ENCODE measurements at regions not wholly inside any gene's neighbourhood (a gene's known extent, or its start where the extent isn't known, plus 50 kb on each side); places are given as distances from the start of the nearest gene placed in this dataset.

DNA sequence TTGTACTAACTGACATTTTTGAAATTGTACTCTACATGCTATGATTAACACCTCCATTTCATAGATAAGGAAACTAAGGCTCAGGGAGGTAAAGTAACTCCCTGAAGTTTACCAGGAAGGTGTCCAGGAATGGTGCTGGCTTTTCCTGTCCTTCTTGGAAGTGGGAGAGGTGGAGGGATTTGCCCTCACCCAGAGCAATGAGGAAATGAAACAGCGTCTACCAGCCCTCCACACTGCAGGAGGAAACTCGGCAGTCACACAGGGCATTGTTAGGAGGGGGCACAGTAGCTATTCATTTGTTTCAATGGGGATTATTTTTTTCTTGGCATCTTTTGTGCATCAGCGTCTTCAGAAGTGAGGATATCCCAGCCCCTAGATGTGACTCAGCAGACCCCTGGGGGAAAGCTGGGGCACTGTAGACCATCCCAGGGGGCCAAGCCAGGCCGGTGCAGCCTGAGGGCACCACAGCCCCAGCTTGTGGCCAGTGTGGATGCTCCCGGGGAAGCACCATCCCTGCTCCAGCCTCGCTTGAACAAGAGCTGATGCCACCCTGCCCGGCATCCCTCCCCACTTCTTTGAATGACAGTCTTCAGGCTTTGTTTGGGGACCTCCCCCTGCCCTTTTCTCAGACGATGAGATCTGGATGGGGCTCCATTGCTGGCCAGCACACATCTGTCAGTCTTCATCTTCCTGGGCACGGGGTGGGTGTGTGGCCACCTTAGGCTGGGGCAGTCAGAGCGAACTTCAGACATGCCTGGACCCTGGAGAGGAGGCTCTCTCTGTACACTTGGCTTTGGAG is 224.4 kb upstream of the PMEPA1 start:
- Mint-ChIP-seq H3K9me3 (ENCODE audit: unreplicated experiment) (no peaks in the 10 kb centered on the region), H3K27ac (ENCODE audit: unreplicated experiment) (no peak overlapping the region), H3K4me3 (ENCODE audit: unreplicated experiment) (no peak overlapping the region), H3K27me3 (ENCODE audit: unreplicated experiment) (peaks cover 8% of the 10 kb centered on the region), H3K4me1 (ENCODE audit: low read depth, unreplicated experiment) (peaks cover 4% of the 10 kb centered on the region), H3K36me3 (ENCODE audit: unreplicated experiment) (peaks cover 6% of the 10 kb centered on the region)
- DNase-seq = no peak
- TF ChIP-seq, protein P1, sequence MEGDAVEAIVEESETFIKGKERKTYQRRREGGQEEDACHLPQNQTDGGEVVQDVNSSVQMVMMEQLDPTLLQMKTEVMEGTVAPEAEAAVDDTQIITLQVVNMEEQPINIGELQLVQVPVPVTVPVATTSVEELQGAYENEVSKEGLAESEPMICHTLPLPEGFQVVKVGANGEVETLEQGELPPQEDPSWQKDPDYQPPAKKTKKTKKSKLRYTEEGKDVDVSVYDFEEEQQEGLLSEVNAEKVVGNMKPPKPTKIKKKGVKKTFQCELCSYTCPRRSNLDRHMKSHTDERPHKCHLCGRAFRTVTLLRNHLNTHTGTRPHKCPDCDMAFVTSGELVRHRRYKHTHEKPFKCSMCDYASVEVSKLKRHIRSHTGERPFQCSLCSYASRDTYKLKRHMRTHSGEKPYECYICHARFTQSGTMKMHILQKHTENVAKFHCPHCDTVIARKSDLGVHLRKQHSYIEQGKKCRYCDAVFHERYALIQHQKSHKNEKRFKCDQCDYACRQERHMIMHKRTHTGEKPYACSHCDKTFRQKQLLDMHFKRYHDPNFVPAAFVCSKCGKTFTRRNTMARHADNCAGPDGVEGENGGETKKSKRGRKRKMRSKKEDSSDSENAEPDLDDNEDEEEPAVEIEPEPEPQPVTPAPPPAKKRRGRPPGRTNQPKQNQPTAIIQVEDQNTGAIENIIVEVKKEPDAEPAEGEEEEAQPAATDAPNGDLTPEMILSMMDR (IDR thresholded peaks at IDR 0.05; ENCODE audit: partially characterized antibody, unreplicated experiment) = no peak

DNA sequence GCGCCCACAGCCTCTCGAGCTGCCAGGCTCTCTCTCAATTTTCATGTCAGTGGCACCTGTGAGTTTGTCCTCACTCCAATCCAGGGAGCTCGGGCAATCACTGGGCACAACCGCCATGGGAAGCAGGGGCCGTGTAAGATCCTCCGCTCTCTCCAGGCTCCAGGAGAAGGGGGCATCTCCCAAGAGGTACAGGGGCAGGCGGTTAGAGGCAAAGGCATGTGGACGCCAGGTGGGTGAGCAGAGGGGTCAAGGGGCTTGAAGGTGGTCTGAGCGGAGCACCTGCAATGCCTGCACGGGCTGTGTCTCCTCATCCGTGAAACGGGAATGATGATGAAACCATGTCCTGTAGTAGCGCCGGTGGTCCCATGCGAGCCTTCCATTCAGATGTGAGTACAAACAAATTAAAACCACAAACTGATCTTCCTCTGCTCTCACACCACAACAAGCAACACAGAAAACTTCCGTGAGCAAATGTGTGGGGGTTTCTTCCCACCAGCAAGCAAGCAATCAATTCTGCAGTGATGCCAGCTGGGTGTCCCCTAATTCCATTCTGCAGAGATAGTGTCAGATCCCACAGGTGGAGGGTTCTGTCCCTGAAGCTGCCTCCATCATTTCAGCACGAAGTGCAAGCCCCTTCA is 222.5 kb upstream of the PMEPA1 start:
- TF ChIP-seq, protein P1 (IDR thresholded peaks at IDR 0.05; ENCODE audit: partially characterized antibody, unreplicated experiment) = no peak

DNA sequence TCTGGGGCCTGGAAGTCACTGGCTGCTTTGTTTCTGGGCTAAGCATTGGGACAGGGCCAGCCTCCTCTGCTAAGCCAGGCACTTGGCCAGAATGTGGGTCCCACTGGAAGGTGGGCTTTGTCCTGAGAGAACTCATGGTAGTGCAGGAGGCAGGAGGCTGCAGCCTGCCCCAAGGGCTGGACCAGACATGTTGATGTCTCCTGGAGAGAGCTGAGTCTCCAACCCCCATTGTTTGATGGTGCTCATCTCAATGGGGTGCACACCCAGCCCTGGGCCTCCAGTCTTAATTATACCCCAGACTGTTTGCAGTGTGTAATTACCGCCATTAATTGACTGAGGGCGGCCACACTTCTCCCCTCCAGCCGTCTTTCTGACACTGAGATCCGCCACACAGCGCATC is 220.5 kb upstream of the PMEPA1 start:
- no peak overlapping the region for H3K27ac Mint-ChIP-seq (ENCODE audit: unreplicated experiment)
- DNase-seq = no peak

More for the DNA sequence above, 222.5 kb upstream of the PMEPA1 start:
- Mint-ChIP-seq H3K4me1 (ENCODE audit: low read depth, unreplicated experiment) (peaks cover 4% of the 10 kb centered on the region), H3K27ac (ENCODE audit: unreplicated experiment) (no peak overlapping the region), H3K36me3 (ENCODE audit: unreplicated experiment) (peaks cover 7% of the 10 kb centered on the region), H3K9me3 (ENCODE audit: unreplicated experiment) (no peaks in the 10 kb centered on the region), H3K4me3 (ENCODE audit: unreplicated experiment) (no peak overlapping the region), H3K27me3 (ENCODE audit: unreplicated experiment) (peaks cover 8% of the 10 kb centered on the region)
- no peak for DNase-seq

DNA sequence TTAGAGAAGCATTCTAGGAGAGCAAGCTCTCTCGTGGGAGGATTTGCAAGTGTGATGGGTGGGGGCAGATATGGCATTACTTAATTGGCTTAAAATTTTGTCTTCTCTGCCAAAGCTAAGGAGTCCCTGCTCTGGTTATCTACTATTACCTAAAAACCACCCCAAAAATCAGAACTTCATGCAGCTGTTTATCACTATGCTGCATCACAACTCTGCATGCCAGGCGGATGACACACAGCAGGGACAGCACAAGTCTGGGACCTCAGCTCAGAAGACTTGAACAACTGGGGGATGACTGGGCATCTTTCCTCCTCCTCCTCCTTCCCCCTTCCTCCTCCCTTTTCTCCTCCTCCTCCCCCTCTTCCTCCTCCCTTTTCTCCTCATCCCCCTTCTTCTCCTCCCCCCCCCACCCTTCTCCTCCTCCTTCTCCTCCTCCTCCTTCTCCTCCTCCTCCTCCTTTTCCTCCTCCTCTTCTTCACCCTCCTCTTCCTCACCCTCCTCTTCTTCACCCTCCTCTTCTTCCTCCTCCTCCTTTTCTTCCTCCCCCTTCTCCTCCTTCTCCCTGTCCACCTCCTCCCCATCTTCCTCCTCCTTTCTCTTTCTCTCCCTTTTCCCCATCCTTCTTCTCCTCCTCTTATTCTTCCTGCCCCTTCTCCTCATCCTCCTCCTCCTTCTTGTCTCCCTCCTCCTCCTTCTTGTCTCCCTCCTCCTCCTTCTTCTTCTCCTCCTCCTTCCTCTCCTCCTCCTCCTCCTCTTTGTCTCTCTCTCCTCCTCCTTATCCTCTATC is 218.6 kb upstream of the PMEPA1 start:
- peaks cover 8% of the 10 kb centered on the region for H3K27me3 Mint-ChIP-seq (ENCODE audit: unreplicated experiment)
- H3K4me1 Mint-ChIP-seq (ENCODE audit: low read depth, unreplicated experiment) = peaks cover 8% of the 10 kb centered on the region
- DNase-seq = no peak
- H3K4me3 Mint-ChIP-seq (ENCODE audit: unreplicated experiment) = no peak overlapping the region
- H3K27ac Mint-ChIP-seq (ENCODE audit: unreplicated experiment) = no peak overlapping the region
- TF ChIP-seq, protein P1 (IDR thresholded peaks at IDR 0.05; ENCODE audit: partially characterized antibody, unreplicated experiment) = no peak
- H3K9me3 Mint-ChIP-seq (ENCODE audit: unreplicated experiment) = peaks cover 7% of the 10 kb centered on the region
- H3K36me3 Mint-ChIP-seq (ENCODE audit: unreplicated experiment) = peaks cover 24% of the 10 kb centered on the region

More for the DNA sequence above, 220.5 kb upstream of the PMEPA1 start:
- Mint-ChIP-seq H3K4me1 (ENCODE audit: low read depth, unreplicated experiment) (peaks cover 4% of the 10 kb centered on the region), H3K27me3 (ENCODE audit: unreplicated experiment) (peaks cover 8% of the 10 kb centered on the region), H3K36me3 (ENCODE audit: unreplicated experiment) (peaks cover 24% of the 10 kb centered on the region), H3K4me3 (ENCODE audit: unreplicated experiment) (no peak overlapping the region), H3K9me3 (ENCODE audit: unreplicated experiment) (peaks cover 2% of the 10 kb centered on the region)
- TF ChIP-seq, protein P1 (IDR thresholded peaks at IDR 0.05; ENCODE audit: partially characterized antibody, unreplicated experiment) = no peak

Data from glutamatergic neuron (in vitro differentiated cells).